HEK293 (cell line): ENCODE measurements at regions not wholly inside any gene's neighbourhood (a gene's known extent, or its start where the extent isn't known, plus 50 kb on each side); places are given as distances from the start of the nearest gene placed in this dataset.

Source experiments
- CTCF ChIA-PET: fragments of 350-600 bp; formaldehyde crosslinking; extraction: SDS; loops from one replicate; lab custom pipeline; 2021; ENCODE audit warnings: antibody characterized with exemption; lab: Yijun Ruan, JAX
- POLR2A ChIA-PET: fragments of 300-600 bp; formaldehyde crosslinking; extraction: SDS; loops from one replicate; lab custom pipeline; 2020; ENCODE audit warnings: antibody characterized with exemption, inconsistent platforms; lab: Yijun Ruan, JAX
- H3K27ac ChIP-seq: fragments of 200-500 bp; sonication (Bioruptor generic); 2 replicates; pipeline ENCODE4 v1.5.1; 2014; ENCODE audit warnings: low read depth, low read length, control low read depth, inconsistent platforms; ENCODE audit errors: extremely low read depth
- H3K36me3 ChIP-seq, 2 experiments: fragments of 200-500 bp in 1 of 2; sonication (Bioruptor generic) in 1 of 2; 1 replicate in 1 of 2; 2 replicates in 1 of 2; pipeline ENCODE4 v1.5.1; 2014 to 2017; ENCODE audit warnings: inconsistent platforms in 2 of 2, low read length in 2 of 2; ENCODE audit not compliant: control insufficient read depth in 2 of 2, insufficient read depth in 1 of 2
- H3K4me1 ChIP-seq: fragments of 200-500 bp; sonication (Bioruptor generic); 2 replicates; pipeline ENCODE4 v1.5.1; 2014; ENCODE audit warnings: mild to moderate bottlenecking, low read length, inconsistent platforms; ENCODE audit not compliant: control insufficient read depth, insufficient read depth
- H3K4me3 ChIP-seq: 2 replicates; pipeline ENCODE4 v1.5.1; 2011; ENCODE audit warnings: low read depth, mild to moderate bottlenecking, control low read depth, low read length, moderate library complexity
- H3K9me3 ChIP-seq: fragments of 200-500 bp; sonication (Bioruptor generic); 2 replicates; pipeline ENCODE4 v1.5.1; 2014; ENCODE audit warnings: low read depth, low read length, inconsistent platforms; ENCODE audit not compliant: control insufficient read depth, insufficient read depth
- ELK4 ChIP-seq: IDR thresholded peaks from 2 replicates; pipeline ENCODE4 v1.6.1; 2011; ENCODE audit warnings: mild to moderate bottlenecking, low read depth, low read length, borderline replicate concordance
- KLF9 ChIP-seq: fragments of 450-650 bp; formaldehyde crosslinking; IDR thresholded peaks from 2 replicates; pipeline ENCODE4 v1.5.1; 2016; ENCODE audit warnings: missing biosample characterization, missing genetic modification characterization, low read depth
- MEIS1 ChIP-seq: sonication (generic); formaldehyde crosslinking; IDR thresholded peaks from 2 replicates; pipeline ENCODE4 v1.8.1; 2022; ENCODE audit warnings: missing genetic modification reagents, mild to moderate bottlenecking, borderline replicate concordance
- MYNN ChIP-seq: fragments of 450-650 bp; formaldehyde crosslinking; IDR thresholded peaks from 2 replicates; pipeline ENCODE4 v1.5.1; 2016; ENCODE audit warnings: missing biosample characterization, missing genetic modification characterization, borderline replicate concordance
- ZFHX2 ChIP-seq: fragments of 450-650 bp; formaldehyde crosslinking; conservative IDR thresholded peaks from 2 replicates; pipeline ENCODE4 v1.5.1; 2016; ENCODE audit warnings: missing biosample characterization, missing genetic modification characterization
- ZFP69B ChIP-seq: fragments of 450-650 bp; formaldehyde crosslinking; IDR thresholded peaks from 2 replicates; pipeline ENCODE4 v1.5.1; 2016; ENCODE audit warnings: missing biosample characterization, missing genetic modification characterization
- ZNF114 ChIP-seq: fragments of 450-650 bp; formaldehyde crosslinking; IDR thresholded peaks from 2 replicates; pipeline ENCODE4 v1.5.0; 2017; ENCODE audit warnings: missing biosample characterization, missing genetic modification characterization
- ZNF132 ChIP-seq: fragments of 450-650 bp; formaldehyde crosslinking; IDR thresholded peaks from 2 replicates; pipeline ENCODE4 v1.5.1; 2017; ENCODE audit warnings: missing biosample characterization, missing genetic modification characterization, borderline replicate concordance
- ZNF155 ChIP-seq: fragments of 450-650 bp; formaldehyde crosslinking; IDR thresholded peaks from 2 replicates; pipeline ENCODE4 v1.5.1; 2016; ENCODE audit warnings: missing biosample characterization, missing genetic modification characterization
- ZNF211 ChIP-seq: fragments of 450-650 bp; formaldehyde crosslinking; IDR thresholded peaks from 2 replicates; pipeline ENCODE4 v1.5.1; 2016; ENCODE audit warnings: low read depth, missing biosample characterization, missing genetic modification characterization
- ZNF280C ChIP-seq: fragments of 450-650 bp; formaldehyde crosslinking; IDR thresholded peaks from 2 replicates; pipeline ENCODE4 v1.5.1; 2016; ENCODE audit warnings: missing biosample characterization, missing genetic modification characterization
- ZNF510 ChIP-seq: fragments of 450-650 bp; formaldehyde crosslinking; IDR thresholded peaks from 2 replicates; pipeline ENCODE4 v1.5.1; 2018; ENCODE audit warnings: mild to moderate bottlenecking, missing genetic modification characterization, missing biosample characterization; ENCODE audit not compliant: insufficient replicate concordance
- ZNF514 ChIP-seq: fragments of 450-650 bp; formaldehyde crosslinking; IDR thresholded peaks from 2 replicates; pipeline ENCODE4 v1.5.1; 2016; ENCODE audit warnings: missing biosample characterization, missing genetic modification characterization
- ZNF529 ChIP-seq: fragments of 450-650 bp; formaldehyde crosslinking; IDR thresholded peaks from 2 replicates; pipeline ENCODE4 v1.5.1; 2017; ENCODE audit warnings: missing genetic modification characterization, missing biosample characterization; ENCODE audit not compliant: insufficient replicate concordance
- ZNF561 ChIP-seq: fragments of 450-650 bp; IDR thresholded peaks from 2 replicates; pipeline ENCODE4 v1.5.1; 2018; ENCODE audit warnings: missing biosample characterization, missing genetic modification characterization, borderline replicate concordance
- ZNF610 ChIP-seq: fragments of 450-650 bp; formaldehyde crosslinking; IDR thresholded peaks from 2 replicates; pipeline ENCODE4 v1.5.1; 2016; ENCODE audit warnings: missing biosample characterization, missing genetic modification characterization, borderline replicate concordance
- ZNF621 ChIP-seq: fragments of 450-650 bp; formaldehyde crosslinking; IDR thresholded peaks from 2 replicates; pipeline ENCODE4 v1.5.1; 2017; ENCODE audit warnings: missing biosample characterization, missing genetic modification characterization
- ZNF629 ChIP-seq: fragments of 450-650 bp; formaldehyde crosslinking; IDR thresholded peaks from 2 replicates; pipeline ENCODE4 v1.5.1; 2017; ENCODE audit warnings: missing biosample characterization, missing genetic modification characterization
- TF ChIP-seq, protein P1 (sequence below): fragments of 450-650 bp; formaldehyde crosslinking; IDR thresholded peaks from 2 replicates; pipeline ENCODE4 v1.5.1; 2016; ENCODE audit warnings: missing biosample characterization, missing genetic modification characterization
- TF ChIP-seq, protein P2 (sequence below): fragments of 450-650 bp; formaldehyde crosslinking; IDR thresholded peaks from 2 replicates; pipeline ENCODE4 v1.5.0; 2017; ENCODE audit warnings: missing biosample characterization, missing genetic modification characterization, borderline replicate concordance
- TF ChIP-seq, protein P3 (sequence below): fragments of 450-650 bp; formaldehyde crosslinking; IDR thresholded peaks from 2 replicates; pipeline ENCODE4 v1.5.1; 2016; ENCODE audit warnings: missing biosample characterization, missing genetic modification characterization

DNA sequence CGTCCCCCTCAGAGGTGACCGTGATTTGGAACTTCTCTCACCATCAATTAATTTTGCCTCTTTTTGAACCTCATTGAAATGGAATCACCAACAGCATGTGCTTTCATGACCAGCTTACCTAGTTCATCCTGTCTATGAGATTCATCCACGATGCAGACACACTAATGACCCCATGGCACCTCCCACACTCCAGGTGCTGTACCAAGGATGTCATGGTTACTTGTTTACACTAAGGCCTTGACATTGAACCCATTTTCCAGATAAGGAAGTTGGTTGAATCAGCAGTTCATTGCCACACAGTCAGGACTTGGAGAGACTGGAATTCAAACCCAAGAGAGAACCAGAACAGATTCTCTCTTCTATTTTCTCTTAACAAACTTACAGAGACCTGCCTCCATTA lies 139.0 kb downstream of the ZFP36L2 start:
- no peak for TF ChIP-seq MYNN (tag by site-specific recombination)
- TF ChIP-seq ZNF132 = no peak
- TF ChIP-seq ZNF211 (tag by site-specific recombination) = no peak
- TF ChIP-seq ZNF529 (tag by site-specific recombination) = no peak
- H3K9me3 ChIP-seq = no peaks in the 10 kb centered on the region
- no peaks in the 10 kb centered on the region for H3K36me3 ChIP-seq
- ChIA-PET POLR2A (no interaction called here), CTCF (interaction anchor here (0.6 kb wide), 1 partner anchor 403 kb away, joined by 3 read pairs; no protein-coding TSS in a partner anchor)
- H3K27ac ChIP-seq = no peak overlapping the region
- H3K4me3 ChIP-seq = no peak overlapping the region
- H3K4me1 ChIP-seq = no peaks in the 10 kb centered on the region

DNA sequence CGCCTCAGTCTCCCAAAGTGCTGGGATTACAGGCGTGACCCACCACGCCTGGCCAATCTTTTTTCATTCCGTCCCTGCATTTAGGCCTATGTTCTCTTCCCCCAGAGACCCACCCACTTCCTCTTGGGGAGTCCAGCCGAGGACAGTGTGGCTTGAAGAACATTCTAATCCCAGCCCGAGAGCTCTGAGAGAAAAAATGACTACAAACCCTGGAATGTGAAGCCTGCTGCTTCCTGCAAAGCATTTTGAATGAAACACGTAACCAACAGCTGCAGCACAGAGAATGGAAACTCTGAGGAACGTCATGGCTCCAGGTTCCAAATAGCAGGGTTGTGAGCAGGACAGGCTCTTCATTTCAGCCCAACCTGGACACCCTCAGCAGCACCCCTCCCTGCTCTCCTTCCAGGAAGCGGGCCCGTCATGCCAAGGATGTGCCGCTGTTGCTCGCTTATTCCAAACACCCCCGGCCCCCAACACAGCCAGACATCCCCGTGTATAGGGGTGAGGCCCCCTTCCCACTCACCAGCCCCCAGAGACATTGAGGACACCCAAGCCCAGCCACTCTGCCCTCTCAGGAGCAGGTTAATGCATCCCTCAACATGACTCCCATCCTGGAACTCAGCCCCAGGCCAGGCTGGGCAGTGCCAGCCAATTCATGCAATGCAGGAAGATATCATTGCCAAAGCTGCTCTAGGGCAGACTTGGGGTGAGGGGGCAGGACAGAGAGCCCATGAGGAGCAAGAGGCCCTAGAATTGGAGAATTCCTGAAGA lies 139.8 kb downstream of the ZFP36L2 start:
- no peak overlapping the region for H3K27ac ChIP-seq
- no peaks in the 10 kb centered on the region for H3K4me1 ChIP-seq
- TF ChIP-seq ZNF610 (tag by site-specific recombination) (no peak), ZNF114 (tag by site-specific recombination) (no peak), ZNF280C (tag by site-specific recombination) (no peak), ZFHX2 (no peak), ZNF510 (tag by site-specific recombination) (no peak), ZNF561 (tag by site-specific recombination) (no peak), ELK4 (no peak), ZNF155 (tag by site-specific recombination) (no peak), ZNF514 (tag by site-specific recombination) (no peak), KLF9 (tag by site-specific recombination) (no peak), ZFP69B (no peak), ZNF629 (tag by site-specific recombination) (no peak), ZNF621 (tag by site-specific recombination) (no peak), MEIS1 (CRISPR knock-in tag) (no peak)
- TF ChIP-seq, protein P1, sequence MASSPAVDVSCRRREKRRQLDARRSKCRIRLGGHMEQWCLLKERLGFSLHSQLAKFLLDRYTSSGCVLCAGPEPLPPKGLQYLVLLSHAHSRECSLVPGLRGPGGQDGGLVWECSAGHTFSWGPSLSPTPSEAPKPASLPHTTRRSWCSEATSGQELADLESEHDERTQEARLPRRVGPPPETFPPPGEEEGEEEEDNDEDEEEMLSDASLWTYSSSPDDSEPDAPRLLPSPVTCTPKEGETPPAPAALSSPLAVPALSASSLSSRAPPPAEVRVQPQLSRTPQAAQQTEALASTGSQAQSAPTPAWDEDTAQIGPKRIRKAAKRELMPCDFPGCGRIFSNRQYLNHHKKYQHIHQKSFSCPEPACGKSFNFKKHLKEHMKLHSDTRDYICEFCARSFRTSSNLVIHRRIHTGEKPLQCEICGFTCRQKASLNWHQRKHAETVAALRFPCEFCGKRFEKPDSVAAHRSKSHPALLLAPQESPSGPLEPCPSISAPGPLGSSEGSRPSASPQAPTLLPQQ (tag by site-specific recombination) = no peak
- TF ChIP-seq, protein P2, sequence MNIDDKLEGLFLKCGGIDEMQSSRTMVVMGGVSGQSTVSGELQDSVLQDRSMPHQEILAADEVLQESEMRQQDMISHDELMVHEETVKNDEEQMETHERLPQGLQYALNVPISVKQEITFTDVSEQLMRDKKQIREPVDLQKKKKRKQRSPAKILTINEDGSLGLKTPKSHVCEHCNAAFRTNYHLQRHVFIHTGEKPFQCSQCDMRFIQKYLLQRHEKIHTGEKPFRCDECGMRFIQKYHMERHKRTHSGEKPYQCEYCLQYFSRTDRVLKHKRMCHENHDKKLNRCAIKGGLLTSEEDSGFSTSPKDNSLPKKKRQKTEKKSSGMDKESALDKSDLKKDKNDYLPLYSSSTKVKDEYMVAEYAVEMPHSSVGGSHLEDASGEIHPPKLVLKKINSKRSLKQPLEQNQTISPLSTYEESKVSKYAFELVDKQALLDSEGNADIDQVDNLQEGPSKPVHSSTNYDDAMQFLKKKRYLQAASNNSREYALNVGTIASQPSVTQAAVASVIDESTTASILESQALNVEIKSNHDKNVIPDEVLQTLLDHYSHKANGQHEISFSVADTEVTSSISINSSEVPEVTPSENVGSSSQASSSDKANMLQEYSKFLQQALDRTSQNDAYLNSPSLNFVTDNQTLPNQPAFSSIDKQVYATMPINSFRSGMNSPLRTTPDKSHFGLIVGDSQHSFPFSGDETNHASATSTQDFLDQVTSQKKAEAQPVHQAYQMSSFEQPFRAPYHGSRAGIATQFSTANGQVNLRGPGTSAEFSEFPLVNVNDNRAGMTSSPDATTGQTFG (tag by site-specific recombination) = no peak
- TF ChIP-seq, protein P3, sequence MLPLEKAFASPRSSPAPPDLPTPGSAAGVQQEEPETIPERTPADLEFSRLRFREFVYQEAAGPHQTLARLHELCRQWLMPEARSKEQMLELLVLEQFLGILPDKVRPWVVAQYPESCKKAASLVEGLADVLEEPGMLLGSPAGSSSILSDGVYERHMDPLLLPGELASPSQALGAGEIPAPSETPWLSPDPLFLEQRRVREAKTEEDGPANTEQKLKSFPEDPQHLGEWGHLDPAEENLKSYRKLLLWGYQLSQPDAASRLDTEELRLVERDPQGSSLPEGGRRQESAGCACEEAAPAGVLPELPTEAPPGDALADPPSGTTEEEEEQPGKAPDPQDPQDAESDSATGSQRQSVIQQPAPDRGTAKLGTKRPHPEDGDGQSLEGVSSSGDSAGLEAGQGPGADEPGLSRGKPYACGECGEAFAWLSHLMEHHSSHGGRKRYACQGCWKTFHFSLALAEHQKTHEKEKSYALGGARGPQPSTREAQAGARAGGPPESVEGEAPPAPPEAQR (tag by site-specific recombination) = no peak
- H3K9me3 ChIP-seq = no peaks in the 10 kb centered on the region
- ChIA-PET CTCF (interaction anchor here (0.5 to 0.7 kb wide), 3 partner anchors 41 to 404 kb away, joined by 3 read pairs; no protein-coding TSS in a partner anchor), POLR2A (interaction anchor here (1.1 kb wide), 1 partner anchor 140 kb away, joined by 3 read pairs; no protein-coding TSS in a partner anchor)
- no peaks in the 10 kb centered on the region for H3K36me3 ChIP-seq
- H3K4me3 ChIP-seq = no peak overlapping the region
